Gastrocnemius medialis (tissue), 4 donors: ENCODE measurements at regions not wholly inside any gene's neighbourhood (a gene's known extent, or its start where the extent isn't known, plus 50 kb on each side); places are given as distances from the start of the nearest gene placed in this dataset.
"Not testable (repeated sequence)": the region's sequence is repeated elsewhere in the genome, so short reads cannot be mapped to it uniquely, and the experiment has no call there.

Source experiments
- ATAC-seq, 2 donors: fragments of 150-250 bp; one replicate each; pipeline ENCODE4 v1.9.1; 2016
- DNase-seq, 2 donors: peaks; one replicate each; pipeline ENCODE4 v3.0.0-alpha.2; 2019
- H3K27ac ChIP-seq, 4 donors: fragments of 200-600 bp; sonication (generic); 1 replicate in 1 of 4; 2 replicates in 3 of 4; pipeline ENCODE4 v1.5.1; 2016 to 2018; ENCODE audit warnings: mild to moderate bottlenecking in 2 of 4, moderate library complexity in 1 of 4
- H3K27me3 ChIP-seq, 3 donors: fragments of 200-600 bp; sonication (generic) in 2 of 3; 1 replicate in 1 of 3; 2 replicates in 2 of 3; pipeline versions ENCODE4 v1.5.1 to v1.6.0; 2016 to 2019; ENCODE audit warnings: mild to moderate bottlenecking in 1 of 3, moderate library complexity in 1 of 3
- H3K36me3 ChIP-seq, 2 donors: fragments of 200-600 bp; sonication (generic) in 1 of 2; one replicate each; pipeline ENCODE4 v1.5.1; 2017 to 2018
- H3K4me1 ChIP-seq, 2 donors: fragments of 200-600 bp; sonication (generic) in 1 of 2; one replicate each; pipeline ENCODE4 v1.5.1; 2016 to 2017; ENCODE audit warnings: mild to moderate bottlenecking in 2 of 2
- H3K4me3 ChIP-seq, 4 donors: fragments of 200-600 bp; sonication (generic) in 3 of 4; 1 replicate in 1 of 4; 2 replicates in 3 of 4; pipeline ENCODE4 v1.5.1; 2016 to 2019; ENCODE audit warnings: mild to moderate bottlenecking in 2 of 4
- H3K9me3 ChIP-seq, 3 donors: fragments of 200-600 bp; sonication (generic) in 2 of 3; 1 replicate in 1 of 3; 2 replicates in 2 of 3; pipeline ENCODE4 v1.5.1; 2016 to 2019
- POLR2A ChIP-seq, 2 donors: fragments of 450-650 bp; IDR thresholded peaks; one replicate each; pipeline ENCODE4 v1.6.1; 2017; ENCODE audit warnings: antibody characterized with exemption in 2 of 2, mild to moderate bottlenecking in 2 of 2, moderate library complexity in 2 of 2
- in situ Hi-C, 4 donors: fragments of 200-750 bp; cut with MboI; loops; one replicate each; pipeline versions ENCODE4 v1.15.0 to v1.8.0; 2017; ENCODE audit warnings: low sequenced_read_pairs in 4 of 4
- intact Hi-C: fragments of 100-400 bp; cut with DNase I; formaldehyde crosslinking; loops from one replicate; pipeline ENCODE4 v1.15.1; 2023; ENCODE audit warnings: low total_unique reads
- TF ChIP-seq, protein P1 (sequence below), 5 experiments: fragments of 450-650 bp in 3 of 5; fragments of 200-600 bp in 2 of 5; sonication (generic) in 2 of 5; IDR thresholded peaks in 4 of 5; conservative IDR thresholded peaks in 1 of 5; 1 replicate in 4 of 5; 2 replicates in 1 of 5; pipeline ENCODE4 v1.5.1; 2016 to 2019; ENCODE audit warnings: antibody characterized with exemption in 5 of 5, mild to moderate bottlenecking in 3 of 5, moderate library complexity in 3 of 5

DNA sequence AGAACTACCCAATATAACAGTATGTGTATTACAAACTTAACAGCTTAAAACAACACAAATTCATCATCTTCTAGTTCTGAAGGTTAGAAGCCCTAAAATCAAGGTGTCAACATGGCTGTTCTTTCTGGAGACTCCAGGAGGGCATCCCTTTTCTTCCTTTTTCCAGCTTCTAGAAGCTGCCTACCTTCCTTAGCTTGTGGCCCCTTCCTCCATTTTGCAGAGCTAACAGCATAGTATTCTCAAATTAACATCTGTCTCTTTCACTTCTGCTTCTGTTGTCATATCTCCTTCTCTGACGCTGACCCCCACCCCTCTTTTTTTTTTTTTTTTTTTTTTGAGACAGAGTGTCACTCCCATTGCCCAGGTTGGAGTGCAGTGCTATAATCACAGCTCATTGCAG lies 52.8 kb upstream of the AKIRIN2 start:
- Histone ChIP-seq H3K4me1 (no peaks in the 10 kb centered on the region), H3K9me3 (no peaks in the 10 kb centered on the region), H3K36me3 (no peaks in the 10 kb centered on the region), H3K4me3 (no peak overlapping the region), H3K27me3 (no peaks in the 10 kb centered on the region), H3K27ac (no peak overlapping the region)
- DNase-seq (no peak), ATAC-seq (no peak)
- in situ Hi-C loops (no loop called here), intact Hi-C loops (no loop called here)
- no peak for TF ChIP-seq POLR2A (IDR thresholded peaks at IDR 0.05)
- TF ChIP-seq, protein P1, sequence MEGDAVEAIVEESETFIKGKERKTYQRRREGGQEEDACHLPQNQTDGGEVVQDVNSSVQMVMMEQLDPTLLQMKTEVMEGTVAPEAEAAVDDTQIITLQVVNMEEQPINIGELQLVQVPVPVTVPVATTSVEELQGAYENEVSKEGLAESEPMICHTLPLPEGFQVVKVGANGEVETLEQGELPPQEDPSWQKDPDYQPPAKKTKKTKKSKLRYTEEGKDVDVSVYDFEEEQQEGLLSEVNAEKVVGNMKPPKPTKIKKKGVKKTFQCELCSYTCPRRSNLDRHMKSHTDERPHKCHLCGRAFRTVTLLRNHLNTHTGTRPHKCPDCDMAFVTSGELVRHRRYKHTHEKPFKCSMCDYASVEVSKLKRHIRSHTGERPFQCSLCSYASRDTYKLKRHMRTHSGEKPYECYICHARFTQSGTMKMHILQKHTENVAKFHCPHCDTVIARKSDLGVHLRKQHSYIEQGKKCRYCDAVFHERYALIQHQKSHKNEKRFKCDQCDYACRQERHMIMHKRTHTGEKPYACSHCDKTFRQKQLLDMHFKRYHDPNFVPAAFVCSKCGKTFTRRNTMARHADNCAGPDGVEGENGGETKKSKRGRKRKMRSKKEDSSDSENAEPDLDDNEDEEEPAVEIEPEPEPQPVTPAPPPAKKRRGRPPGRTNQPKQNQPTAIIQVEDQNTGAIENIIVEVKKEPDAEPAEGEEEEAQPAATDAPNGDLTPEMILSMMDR (IDR thresholded peaks at IDR 0.05 in 4 of 5, conservative IDR thresholded peaks at IDR 0.05 in 1 of 5), result no peak

DNA sequence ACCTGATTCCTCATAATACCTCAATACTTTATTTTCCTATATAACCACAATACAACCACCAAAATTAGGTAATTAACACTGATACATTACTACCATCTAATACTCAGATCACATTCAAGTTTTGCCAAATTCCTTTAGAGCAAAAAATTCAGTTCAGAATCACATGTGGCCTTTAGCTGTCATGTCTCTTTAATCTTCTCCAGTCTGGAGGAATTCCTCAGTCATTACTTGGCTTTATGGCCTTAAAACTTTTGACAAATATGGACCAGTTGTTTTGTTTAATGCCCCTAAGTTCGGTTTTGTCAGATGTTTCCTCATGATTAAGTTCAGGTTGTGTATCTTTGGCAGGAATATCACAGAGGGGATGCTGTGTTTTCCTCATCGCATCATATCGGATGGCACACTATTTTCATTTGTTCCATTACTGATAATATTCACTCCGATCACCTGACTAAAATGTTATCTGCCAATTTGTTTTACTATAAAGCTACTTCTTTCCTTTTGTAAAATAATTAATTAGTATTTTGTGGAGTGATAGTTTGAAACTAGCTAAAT lies 51.2 kb upstream of the AKIRIN2 start:
- no peaks in the 10 kb centered on the region for H3K36me3 ChIP-seq
- in situ Hi-C loops (no loop called here), intact Hi-C loops (no loop called here)
- no peaks in the 10 kb centered on the region for H3K4me1 ChIP-seq
- DNase-seq (no peak), ATAC-seq (no peak)
- H3K27me3 ChIP-seq, result no peaks in the 10 kb centered on the region
- TF ChIP-seq POLR2A (IDR thresholded peaks at IDR 0.05), result no peak
- TF ChIP-seq, protein P1 (IDR thresholded peaks at IDR 0.05 in 4 of 5, conservative IDR thresholded peaks at IDR 0.05 in 1 of 5), result no peak
- H3K27ac ChIP-seq, result no peak overlapping the region
- no peak overlapping the region for H3K4me3 ChIP-seq
- H3K9me3 ChIP-seq, result no peaks in the 10 kb centered on the region

DNA sequence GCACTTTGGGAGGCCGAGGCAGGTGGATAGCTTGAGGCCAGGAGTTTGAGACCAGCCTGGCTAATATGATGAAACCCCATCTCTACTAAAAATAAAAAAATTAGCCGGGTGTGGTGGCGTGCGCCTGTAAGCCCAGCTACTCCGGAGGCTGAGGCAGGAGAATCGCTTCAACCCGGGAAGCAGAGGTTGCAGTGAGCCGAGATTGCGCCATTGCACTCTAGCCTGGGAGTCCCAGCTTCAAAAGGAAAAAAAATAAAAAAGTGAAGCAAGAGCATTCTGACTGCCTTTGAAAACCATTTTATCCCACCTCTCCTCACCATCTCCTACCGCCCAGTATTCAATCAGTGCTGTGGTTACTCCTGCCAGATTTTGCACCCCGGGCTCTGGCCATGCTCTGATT lies 50.5 kb upstream of the AKIRIN2 start:
- intact Hi-C loops, H3K4me1 ChIP-seq, H3K36me3 ChIP-seq, DNase-seq, H3K9me3 ChIP-seq, ATAC-seq, H3K27me3 ChIP-seq, H3K4me3 ChIP-seq, H3K27ac ChIP-seq, in situ Hi-C loops: not testable (repeated sequence)
